Osteocyte (in vitro differentiated cells): ENCODE measurements at regions not wholly inside any gene's neighbourhood (a gene's known extent, or its start where the extent isn't known, plus 50 kb on each side); places are given as distances from the start of the nearest gene placed in this dataset.
"Not testable (repeated sequence)": the region's sequence is repeated elsewhere in the genome, so short reads cannot be mapped to it uniquely, and the experiment has no call there.

Experiments
- DNase-seq: peaks from one replicate; pipeline ENCODE4 v3.0.0; 2021; ENCODE audit warnings: mixed read lengths; ENCODE audit not compliant: unreplicated experiment; ENCODE audit errors: extremely low spot score
- H3K27ac Mint-ChIP-seq: one replicate; pipeline ENCODE4 v1.8.0; 2021; ENCODE audit warnings: mild to moderate bottlenecking, mixed read lengths; ENCODE audit not compliant: unreplicated experiment
- H3K27me3 Mint-ChIP-seq: one replicate; pipeline ENCODE4 v1.8.0; 2021; ENCODE audit warnings: mixed read lengths; ENCODE audit not compliant: unreplicated experiment
- H3K36me3 Mint-ChIP-seq: one replicate; pipeline ENCODE4 v1.8.0; 2021; ENCODE audit warnings: mixed read lengths; ENCODE audit not compliant: unreplicated experiment
- H3K4me1 Mint-ChIP-seq: one replicate; pipeline ENCODE4 v1.8.0; 2021; ENCODE audit warnings: mixed read lengths; ENCODE audit not compliant: unreplicated experiment
- H3K4me3 Mint-ChIP-seq: one replicate; pipeline ENCODE4 v1.8.0; 2021; ENCODE audit warnings: mild to moderate bottlenecking, moderate library complexity, mixed read lengths; ENCODE audit not compliant: unreplicated experiment
- H3K9me3 Mint-ChIP-seq: one replicate; pipeline ENCODE4 v1.8.0; 2021; ENCODE audit warnings: mixed read lengths; ENCODE audit not compliant: unreplicated experiment
- CTCF ChIP-seq: fragments of 200-600 bp; sonication (generic); IDR thresholded peaks from 2 replicates; pipeline ENCODE4 v1.5.0; 2021; ENCODE audit warnings: antibody characterized with exemption, mild to moderate bottlenecking, moderate library complexity

GRCh38 chr20:40875116-40876085, 153.2 kb upstream of the TOP1 start:
- Mint-ChIP-seq H3K4me3 (no peak overlapping the region), H3K36me3 (no peaks in the 10 kb centered on the region), H3K9me3 (no peaks in the 10 kb centered on the region), H3K4me1 (no peaks in the 10 kb centered on the region), H3K27ac (no peak overlapping the region), H3K27me3 (no peaks in the 10 kb centered on the region)
- DNase-seq = no peak
- no peak for TF ChIP-seq CTCF

DNA sequence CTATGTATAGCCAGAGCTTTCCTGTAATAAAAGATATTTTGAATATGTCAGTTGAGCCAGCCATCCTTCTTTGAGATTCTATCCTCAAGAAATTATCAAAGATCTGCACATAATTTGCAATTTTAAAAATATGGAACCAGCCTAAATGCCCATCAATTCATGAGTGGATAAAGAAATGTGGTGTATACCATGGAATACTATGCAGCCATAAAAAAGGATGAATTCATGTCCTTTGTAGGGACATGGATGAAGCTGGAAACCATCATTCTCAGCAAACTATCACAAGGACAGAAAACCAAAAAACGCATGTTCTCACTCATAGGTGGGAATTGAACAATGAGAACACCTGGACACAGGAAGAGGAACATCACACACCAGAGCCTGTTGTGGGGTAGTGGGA, 150.5 kb upstream of the TOP1 start:
- H3K4me3 Mint-ChIP-seq, DNase-seq, H3K36me3 Mint-ChIP-seq, H3K27ac Mint-ChIP-seq, H3K4me1 Mint-ChIP-seq, H3K9me3 Mint-ChIP-seq, H3K27me3 Mint-ChIP-seq: not testable (repeated sequence)

DNA sequence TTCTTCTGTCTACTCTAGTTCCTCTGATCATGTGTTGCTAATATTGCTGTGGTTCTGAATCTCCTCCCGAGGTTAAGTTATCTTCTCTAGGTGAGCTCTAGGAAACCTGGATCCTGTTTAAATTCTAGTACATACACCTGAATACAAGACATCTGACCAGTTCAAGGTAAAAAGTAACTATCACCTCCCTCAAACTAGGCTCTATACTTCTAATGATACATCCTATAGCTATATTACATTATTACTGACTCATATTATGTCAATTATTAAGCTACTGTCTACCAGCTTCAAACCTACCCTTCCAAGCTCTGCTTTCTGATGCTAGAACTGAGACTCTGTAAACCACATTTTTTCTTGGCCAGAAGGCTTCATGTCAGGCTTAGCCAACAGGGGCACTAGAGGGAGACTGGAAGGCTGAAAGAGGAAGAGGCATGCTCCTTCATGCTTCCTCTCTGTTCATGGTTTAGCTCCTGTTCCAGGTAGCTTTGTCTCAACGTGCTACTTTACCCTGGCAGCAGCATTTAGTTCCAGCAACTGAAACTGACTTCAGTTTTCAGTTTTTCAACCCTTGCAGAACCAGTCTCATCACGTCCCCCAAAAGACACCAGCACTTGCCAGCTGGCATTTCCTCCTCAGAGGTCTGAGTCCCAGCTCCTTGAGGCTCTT, 148.4 kb upstream of the TOP1 start:
- Mint-ChIP-seq H3K4me1 (no peaks in the 10 kb centered on the region), H3K27me3 (peaks cover 6% of the 10 kb centered on the region), H3K4me3 (no peak overlapping the region), H3K36me3 (no peaks in the 10 kb centered on the region), H3K9me3 (peaks cover 4% of the 10 kb centered on the region), H3K27ac (no peak overlapping the region)
- DNase-seq = no peak
- no peak for TF ChIP-seq CTCF

GRCh38 chr20:40880729-40881109, 147.9 kb upstream of the TOP1 start:
- no peak for TF ChIP-seq CTCF
- Mint-ChIP-seq H3K27me3 (peaks cover 6% of the 10 kb centered on the region), H3K4me1 (no peaks in the 10 kb centered on the region), H3K4me3 (no peak overlapping the region), H3K27ac (no peak overlapping the region), H3K9me3 (peaks cover 4% of the 10 kb centered on the region), H3K36me3 (no peaks in the 10 kb centered on the region)
- no peak for DNase-seq

DNA sequence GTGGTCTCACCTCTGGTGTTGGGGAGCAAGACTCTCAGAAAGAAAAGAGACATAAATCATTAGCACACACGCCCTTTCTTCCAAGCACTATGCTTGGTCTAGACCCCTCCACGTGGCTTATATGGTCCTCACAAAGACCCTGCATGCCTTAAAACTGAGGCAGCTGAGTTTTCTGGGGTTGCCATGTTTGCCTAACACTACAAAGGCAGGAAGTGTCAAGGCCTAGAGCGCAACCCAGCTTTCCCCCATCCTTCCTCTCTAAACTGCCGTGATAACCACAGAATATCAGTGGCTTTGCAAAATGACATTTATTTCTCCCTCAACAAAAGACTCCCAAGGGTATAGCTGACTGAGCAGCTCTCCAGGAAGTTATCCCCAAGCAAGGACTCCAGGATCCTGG, 146.5 kb upstream of the TOP1 start:
- Mint-ChIP-seq H3K27ac (no peak overlapping the region), H3K4me3 (no peak overlapping the region), H3K27me3 (peaks cover 8% of the 10 kb centered on the region), H3K36me3 (no peaks in the 10 kb centered on the region), H3K9me3 (peaks cover 4% of the 10 kb centered on the region), H3K4me1 (no peaks in the 10 kb centered on the region)
- no peak for TF ChIP-seq CTCF
- DNase-seq = no peak
